Ecto neural progenitor cell (in vitro differentiated cells): ENCODE measurements at regions not wholly inside any gene's neighbourhood (a gene's known extent, or its start where the extent isn't known, plus 50 kb on each side); places are given as distances from the start of the nearest gene placed in this dataset.

Source experiments
- DNase-seq: peaks from one replicate; pipeline ENCODE4 v3.0.0-alpha.2; 2018; ENCODE audit warnings: low spot score

DNA sequence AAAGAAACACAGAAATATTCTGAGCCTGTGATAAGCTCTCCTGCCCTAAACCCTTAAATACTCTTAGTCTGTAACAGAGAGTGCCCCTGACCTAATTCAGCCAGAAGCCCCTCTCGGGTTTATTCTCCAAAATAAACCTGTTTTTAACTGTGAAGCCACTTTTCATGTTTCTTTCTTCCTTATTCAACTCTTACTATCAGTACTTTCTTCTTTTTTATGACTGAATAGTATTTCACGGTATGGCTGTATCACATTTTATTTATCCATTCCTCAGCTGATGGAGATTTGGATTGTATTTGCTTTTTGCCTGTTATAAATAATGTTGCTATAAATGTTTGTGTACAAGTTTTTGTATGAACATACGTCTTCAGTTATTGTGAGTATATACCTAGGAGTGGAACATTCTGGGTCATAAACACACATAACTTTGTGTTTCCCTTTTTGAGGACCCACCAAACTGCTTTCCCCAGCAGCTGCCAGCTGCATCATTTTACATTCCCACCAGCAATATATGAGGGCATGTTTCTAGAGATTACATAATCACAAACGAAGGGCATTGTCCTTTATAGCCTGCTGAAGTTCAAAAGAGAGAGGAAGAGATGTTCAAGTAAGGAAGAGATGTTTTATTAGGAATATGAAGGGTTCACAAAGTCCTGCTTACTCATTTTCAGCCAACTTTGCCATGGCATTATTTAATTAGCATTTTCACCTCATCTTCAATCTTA, 199.4 kb upstream of the NUDT4 start:
- no peak for DNase-seq

DNA sequence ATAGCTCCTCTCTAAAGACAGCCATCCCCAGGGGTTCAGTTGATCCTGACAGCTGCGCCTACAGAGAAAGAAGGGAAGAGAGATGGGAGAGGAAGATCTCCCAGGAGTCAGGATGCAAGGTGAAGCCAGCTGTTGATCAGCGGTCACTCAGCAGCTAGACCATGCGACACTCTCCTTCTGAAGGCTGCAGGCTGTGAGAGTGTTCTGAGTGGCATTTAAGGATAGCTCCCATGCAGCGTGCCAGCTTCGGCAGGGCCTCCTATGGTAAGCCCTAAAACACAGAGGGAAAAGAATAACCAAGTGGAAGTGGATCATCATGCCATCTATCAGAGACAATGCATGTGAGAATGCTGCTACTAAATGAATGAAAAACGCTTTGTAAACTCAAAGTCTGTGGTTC, 197.9 kb upstream of the NUDT4 start:
- no peak for DNase-seq

GRCh38 chr12:93180566-93180965, 197.2 kb upstream of the NUDT4 start:
- DNase-seq: no peak

DNA sequence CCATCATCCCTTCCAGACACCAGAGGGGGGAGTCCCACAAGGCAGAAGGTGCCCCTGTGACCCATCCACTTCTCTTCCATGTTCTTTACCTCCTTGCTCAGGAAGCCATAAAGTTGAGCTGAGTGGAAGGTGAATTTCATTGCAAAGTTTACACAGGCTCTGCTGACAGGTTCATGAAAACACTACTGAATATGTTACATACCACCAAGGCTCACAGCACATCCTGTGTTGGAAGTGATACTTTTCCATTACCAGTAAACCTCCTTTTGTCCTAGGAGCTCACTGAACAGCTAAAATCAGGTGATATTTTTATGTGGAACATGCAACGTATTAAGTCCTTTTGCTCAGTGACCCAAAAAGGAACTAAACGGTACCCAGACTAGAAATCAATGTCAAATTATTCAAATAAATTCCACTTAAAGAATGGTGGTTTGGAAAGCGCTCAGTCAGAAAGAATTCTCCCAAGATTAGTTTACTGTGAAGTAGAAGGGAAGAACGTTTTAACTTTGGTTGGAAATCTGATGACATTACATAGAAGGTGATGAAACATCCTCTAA, 196.2 kb upstream of the NUDT4 start:
- DNase-seq: no peak

DNA sequence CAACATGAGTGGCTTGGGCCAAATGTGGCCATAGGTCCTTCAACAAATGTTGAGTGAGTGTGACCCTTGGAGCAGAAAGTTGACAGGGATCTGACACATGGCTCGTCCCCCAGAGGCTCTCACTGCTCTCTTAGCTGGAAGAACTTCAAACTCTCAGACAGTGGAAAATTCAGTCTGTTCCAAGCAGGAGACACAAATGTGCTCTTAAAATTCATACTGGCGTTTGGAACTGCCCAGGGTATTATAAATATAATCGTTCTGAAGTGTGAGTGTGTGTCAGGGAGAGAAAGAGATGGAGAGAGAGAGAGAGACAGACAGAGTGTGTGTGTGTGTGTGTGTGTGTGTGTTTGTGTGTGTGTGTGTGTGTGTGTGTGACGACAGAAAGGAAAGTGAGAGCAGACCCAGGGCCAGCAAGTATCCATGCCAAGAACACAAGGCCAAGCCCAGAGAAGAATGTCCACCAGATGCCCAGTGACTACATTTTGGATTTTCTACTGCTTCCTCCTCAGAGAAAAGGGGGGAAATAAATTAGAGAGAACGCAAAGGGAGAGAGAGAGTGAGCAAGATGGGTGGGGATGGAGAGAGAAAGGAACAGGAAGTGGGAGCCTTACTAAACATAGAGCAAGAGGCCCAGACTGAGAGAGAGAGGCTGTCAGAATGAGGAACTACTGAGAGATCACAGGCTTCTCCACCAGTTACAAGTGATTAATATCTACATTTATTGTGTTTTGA, 193.6 kb upstream of the NUDT4 start:
- DNase-seq: no peak

DNA sequence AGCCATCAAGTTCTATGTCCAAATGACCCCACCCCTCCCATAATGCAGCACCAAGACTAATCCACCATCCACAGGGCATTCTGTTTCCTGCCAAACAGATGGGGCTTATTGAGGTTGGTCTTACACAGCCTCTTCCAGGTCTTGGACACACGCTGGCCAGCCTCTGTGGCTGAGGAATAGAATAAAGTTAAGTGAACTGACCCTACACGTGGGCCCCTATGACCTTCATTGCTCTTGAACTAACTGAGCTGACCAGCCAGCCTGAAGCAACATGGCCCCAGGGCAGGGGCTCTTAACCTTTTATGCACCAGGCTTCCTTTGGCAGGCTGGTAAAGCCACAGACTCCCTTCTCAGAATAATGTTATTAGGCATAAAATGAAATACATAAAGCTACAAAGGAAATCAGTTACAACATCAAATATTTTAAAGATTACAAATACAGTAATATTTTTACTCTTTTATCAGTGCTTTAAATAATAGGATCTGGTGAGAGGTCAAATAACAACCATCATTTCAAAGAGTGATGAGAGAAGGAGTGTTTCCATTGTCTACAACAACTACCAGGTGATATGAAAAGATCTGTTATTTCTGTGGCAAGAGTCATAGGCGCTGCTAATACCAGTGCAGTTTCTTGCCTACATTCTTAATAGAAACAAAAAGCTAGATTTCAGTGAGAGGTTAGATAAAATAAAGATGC, 192.9 kb upstream of the NUDT4 start:
- no peak for DNase-seq

DNA sequence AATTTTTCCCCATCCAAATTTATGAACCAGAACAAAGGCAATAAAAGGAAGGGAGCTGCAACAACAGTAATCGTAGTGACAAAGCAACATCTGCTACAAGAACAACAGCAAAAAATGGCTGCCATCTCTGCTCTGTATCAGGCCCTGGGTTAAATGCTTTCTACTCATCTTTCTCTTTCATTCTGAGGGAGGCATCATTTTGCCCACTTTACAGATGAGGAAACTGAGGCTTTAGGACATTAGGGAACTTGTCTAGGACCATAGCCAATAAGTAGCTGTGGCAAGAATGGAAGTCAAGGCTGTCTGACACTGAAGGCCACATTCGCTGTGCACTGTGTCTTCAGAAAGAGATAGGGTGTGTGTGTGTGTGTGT, 192.4 kb upstream of the NUDT4 start:
- DNase-seq: no peak

DNA sequence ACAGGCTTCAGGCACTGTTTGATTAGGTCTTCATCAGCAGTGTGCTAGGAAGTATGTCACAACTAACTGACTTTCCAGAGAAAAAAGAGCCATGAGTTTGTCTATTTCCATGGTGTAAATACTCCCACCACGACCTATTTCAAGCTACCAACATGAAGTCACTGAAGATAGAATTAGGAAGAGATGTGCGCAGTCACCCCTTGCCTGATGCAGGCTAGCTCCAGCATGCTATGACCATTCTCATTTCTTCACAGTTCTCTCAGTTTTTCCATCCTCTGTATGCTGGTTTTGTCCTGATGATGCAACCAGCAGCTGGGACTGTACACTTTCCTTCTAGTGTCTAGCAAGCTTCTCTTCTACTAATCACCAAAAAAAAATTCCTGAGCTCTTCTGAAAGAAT, 191.6 kb upstream of the NUDT4 start:
- DNase-seq: no peak

GRCh38 chr12:93186621-93187020, 191.1 kb upstream of the NUDT4 start:
- DNase-seq: no peak

- no peak for DNase-seq
These were observed 186.3 kb upstream of the NUDT4 start for GRCh38 chr12:93191423-93191822.

GRCh38 chr12:93191956-93192355, 185.8 kb upstream of the NUDT4 start:
- no peak for DNase-seq

GRCh38 chr12:93192878-93193277, 184.8 kb upstream of the NUDT4 start:
- no peak for DNase-seq

DNA sequence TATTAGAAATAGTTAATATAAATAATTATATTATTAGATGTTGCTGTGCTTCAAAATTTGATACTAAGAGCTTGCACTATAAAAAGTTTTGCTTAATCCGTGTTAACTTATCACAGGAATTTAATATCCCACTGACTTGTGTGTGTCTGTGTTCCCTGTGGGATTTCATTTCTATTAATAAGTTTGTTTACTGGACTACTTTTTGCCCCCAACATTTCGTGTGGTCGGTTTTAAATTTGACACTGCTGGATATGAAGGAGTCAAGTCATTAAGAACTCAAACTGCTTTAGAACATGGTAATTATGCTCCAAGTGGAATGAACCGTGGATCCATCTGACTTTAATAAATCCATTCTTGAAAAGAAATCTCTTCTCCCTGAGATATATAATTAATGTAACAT, 182.2 kb upstream of the NUDT4 start:
- DNase-seq: no peak

GRCh38 chr12:93197067-93197593, 180.6 kb upstream of the NUDT4 start:
- DNase-seq: no peak

DNA sequence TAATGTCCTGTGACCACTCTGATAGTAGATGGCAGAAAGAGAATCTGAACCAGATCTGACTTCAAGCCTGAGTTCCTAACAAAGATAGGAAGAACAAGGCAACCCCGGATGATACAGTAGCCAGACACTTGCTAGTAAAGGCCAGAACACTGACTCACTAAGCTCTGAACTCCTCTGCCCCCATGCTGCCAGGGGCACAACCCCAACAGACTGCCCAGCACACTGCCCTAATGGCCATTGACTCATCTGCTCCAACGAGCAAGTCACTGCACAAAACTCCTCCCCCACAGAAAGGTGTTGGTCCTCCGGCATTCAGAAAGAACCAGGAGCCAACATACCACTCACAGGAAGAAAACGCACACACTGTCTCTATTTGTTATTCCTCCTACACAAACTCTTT, 179.6 kb upstream of the NUDT4 start:
- DNase-seq: no peak

DNA sequence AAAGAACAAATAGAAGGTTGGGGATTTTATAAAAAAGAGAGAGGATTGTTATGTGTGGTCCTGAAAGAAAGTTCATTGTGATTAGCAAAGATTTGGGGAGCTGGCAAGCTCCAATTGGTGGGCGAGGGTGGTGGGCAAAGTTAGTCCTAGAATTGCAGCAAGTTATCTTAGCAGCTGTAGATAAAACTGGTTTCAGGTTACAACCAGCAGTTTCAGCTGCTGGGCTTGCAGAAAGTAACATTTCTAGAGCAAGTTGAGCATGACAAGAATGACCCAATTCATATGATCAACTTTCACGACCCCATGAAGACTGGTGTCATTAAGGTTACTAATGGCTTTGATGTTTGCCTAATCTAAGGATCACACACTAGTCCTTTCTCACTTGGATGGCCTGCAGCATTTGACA, 177.9 kb upstream of the NUDT4 start:
- no peak for DNase-seq

DNA sequence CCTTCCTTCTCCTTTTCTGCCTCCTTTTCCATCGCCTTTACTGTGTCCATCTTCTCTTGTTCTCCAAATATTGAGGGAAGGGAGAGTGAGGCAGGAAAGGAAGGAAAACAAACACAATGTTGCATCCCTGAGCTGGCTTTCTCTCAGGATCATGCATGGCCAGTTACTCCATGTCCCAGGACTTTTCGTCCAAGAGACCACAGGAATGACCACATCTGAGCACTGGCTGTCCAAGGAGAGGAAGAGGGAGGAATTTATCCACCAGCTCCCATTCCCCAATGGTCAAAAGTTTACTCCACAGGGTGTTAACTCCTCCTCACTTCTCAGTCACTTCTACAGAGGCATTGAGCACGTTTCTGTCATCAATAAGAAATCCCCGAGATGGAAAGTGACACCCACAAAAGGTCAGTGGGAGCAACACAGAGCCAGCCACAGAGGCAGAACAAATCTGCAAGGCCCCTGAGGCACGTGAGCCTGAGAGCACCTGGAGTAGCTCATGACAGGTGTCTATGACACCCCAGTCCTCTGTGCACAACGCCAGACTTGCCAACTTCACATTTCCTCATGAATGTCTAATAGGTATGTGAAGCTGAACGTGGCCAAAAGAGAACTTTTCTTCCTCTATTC, 177.3 kb upstream of the NUDT4 start:
- no peak for DNase-seq

DNA sequence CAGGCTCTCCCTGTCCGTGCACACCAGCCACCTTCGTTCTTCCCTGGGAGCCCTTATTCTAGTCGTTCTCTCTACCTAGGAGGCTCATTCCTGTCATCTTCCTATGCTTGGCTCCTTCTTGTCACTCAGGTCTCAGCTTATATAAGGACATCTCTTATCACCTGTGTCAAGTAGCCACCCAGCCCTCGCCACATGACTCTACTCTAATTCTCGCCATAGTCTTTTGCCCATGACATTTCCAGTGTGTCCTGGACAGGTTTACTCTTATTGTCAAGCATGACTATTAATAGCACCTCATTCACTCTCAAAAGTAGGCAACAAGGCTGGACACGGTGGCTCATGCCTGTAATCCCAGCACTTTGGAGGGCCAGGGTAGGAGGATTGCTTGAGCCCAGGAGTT, 175.7 kb upstream of the NUDT4 start:
- no peak for DNase-seq

DNA sequence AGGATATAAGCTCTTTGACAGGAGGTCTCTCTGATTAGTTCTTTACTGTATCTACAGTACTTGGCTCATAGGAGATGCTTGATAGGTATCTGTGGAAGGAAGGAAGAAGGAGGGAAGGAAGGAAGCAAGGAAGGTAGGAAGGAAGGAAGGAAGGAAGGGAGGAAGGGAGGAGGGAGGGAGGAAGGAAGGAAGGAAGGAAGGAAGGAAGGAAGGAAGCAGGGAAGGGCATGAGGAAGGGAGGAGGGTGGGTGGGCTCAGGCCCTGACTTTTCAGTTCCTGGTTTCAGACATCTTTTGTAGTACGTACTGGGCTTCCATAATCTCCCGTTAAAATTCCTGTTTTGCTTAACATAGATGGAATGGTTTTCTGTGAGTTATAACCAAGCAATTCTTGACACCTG, 175.0 kb upstream of the NUDT4 start:
- no peak for DNase-seq

- no peak for DNase-seq
These were observed 174.4 kb upstream of the NUDT4 start for GRCh38 chr12:93203361-93203760.

GRCh38 chr12:93204896-93205295, 172.8 kb upstream of the NUDT4 start:
- DNase-seq: no peak

- no peak for DNase-seq
These were observed 172.4 kb upstream of the NUDT4 start for GRCh38 chr12:93205361-93205760.
